NB4 (cell line): ENCODE measurements at regions not wholly inside any gene's neighbourhood (a gene's known extent, or its start where the extent isn't known, plus 50 kb on each side); places are given as distances from the start of the nearest gene placed in this dataset.

Experiments
- CTCF ChIP-seq: IDR thresholded peaks from one replicate; pipeline ENCODE4 v1.5.1; 2012; ENCODE audit warnings: low read depth, low read length
- MYC ChIP-seq: IDR thresholded peaks from 2 replicates; pipeline ENCODE4 v1.6.1; 2011; ENCODE audit warnings: low read depth, low read length

GRCh38 chr12:59850268-59850667 is 254.4 kb downstream of the SLC16A7 start:
- TF ChIP-seq CTCF, result no peak
- no peak for TF ChIP-seq MYC
